OCI-LY1 (cell line): ENCODE measurements at regions not wholly inside any gene's neighbourhood (a gene's known extent, or its start where the extent isn't known, plus 50 kb on each side); places are given as distances from the start of the nearest gene placed in this dataset.

Experiments
- H2AFZ ChIP-seq: fragments of 200-600 bp; sonication (generic), shearing (Covaris generic); 2 replicates; pipeline ENCODE4 v1.6.0; 2014; ENCODE audit warnings: antibody characterized with exemption, mild to moderate bottlenecking, low read length
- H3F3A ChIP-seq: fragments of 200-600 bp; sonication (generic), shearing (Covaris generic); 2 replicates; pipeline ENCODE4 v1.6.0; 2014; ENCODE audit warnings: mild to moderate bottlenecking, antibody characterized with exemption, low read length, moderate library complexity; ENCODE audit not compliant: insufficient read depth
- H3K27ac ChIP-seq: fragments of 200-600 bp; sonication (generic); 2 replicates; pipeline ENCODE4 v1.5.1; 2014; ENCODE audit warnings: low read length, mixed run types, mild to moderate bottlenecking, low read depth; ENCODE audit not compliant: poor library complexity, severe bottlenecking
- H3K27me3 ChIP-seq: fragments of 200-600 bp; sonication (generic); 2 replicates; pipeline ENCODE4 v1.6.0; 2014; ENCODE audit warnings: antibody characterized with exemption, mild to moderate bottlenecking, low read length, moderate library complexity; ENCODE audit not compliant: insufficient read depth
- H3K36me3 ChIP-seq: fragments of 200-600 bp; sonication (generic); 2 replicates; pipeline ENCODE4 v1.6.1; 2014; ENCODE audit warnings: mild to moderate bottlenecking, antibody characterized with exemption, low read length, moderate library complexity, mixed read lengths; ENCODE audit not compliant: insufficient read depth
- H3K4me1 ChIP-seq: fragments of 200-600 bp; sonication (generic); 2 replicates; pipeline ENCODE4 v1.5.1; 2014; ENCODE audit warnings: mild to moderate bottlenecking, low read length, moderate library complexity; ENCODE audit not compliant: insufficient read depth, severe bottlenecking
- H3K4me2 ChIP-seq: fragments of 200-600 bp; sonication (generic), shearing (Covaris generic); 2 replicates; pipeline ENCODE4 v1.6.1; 2014; ENCODE audit warnings: low read length
- H3K4me3 ChIP-seq: fragments of 200-600 bp; sonication (generic); 2 replicates; pipeline ENCODE4 v1.5.1; 2014; ENCODE audit warnings: low read length, low read depth, mild to moderate bottlenecking, mixed read lengths; ENCODE audit not compliant: poor library complexity, severe bottlenecking
- H3K79me2 ChIP-seq: fragments of 200-600 bp; shearing (Covaris generic); 2 replicates; pipeline ENCODE4 v1.6.1; 2016; ENCODE audit warnings: mixed run types, low read length, mixed read lengths; ENCODE audit not compliant: insufficient read depth
- H3K9ac ChIP-seq: fragments of 200-600 bp; sonication (generic), shearing (Covaris generic); 2 replicates; pipeline ENCODE4 v1.6.1; 2014; ENCODE audit warnings: mild to moderate bottlenecking, low read length, mixed read lengths
- H3K9me2 ChIP-seq: fragments of 200-600 bp; sonication (generic), shearing (Covaris generic); 2 replicates; pipeline ENCODE4 v1.6.1; 2014; ENCODE audit warnings: low read depth, mild to moderate bottlenecking, low read length, mixed read lengths
- H3K9me3 ChIP-seq: fragments of 200-600 bp; shearing (Covaris generic); 2 replicates; pipeline ENCODE4 v1.6.1; 2014; ENCODE audit warnings: low read length, mixed read lengths
- H4K20me1 ChIP-seq: fragments of 200-600 bp; sonication (generic), shearing (Covaris generic); 2 replicates; pipeline ENCODE4 v1.6.0; 2016; ENCODE audit warnings: mild to moderate bottlenecking, low read length; ENCODE audit not compliant: insufficient read depth
- CTCF ChIP-seq: fragments of 200-600 bp; sonication (generic), shearing (Covaris generic); IDR thresholded peaks from 2 replicates; pipeline ENCODE4 v1.5.1; 2017; ENCODE audit warnings: mild to moderate bottlenecking, antibody characterized with exemption, low read length, moderate library complexity, mixed read lengths
- EZH2 ChIP-seq: fragments of 200-600 bp; sonication (generic), shearing (Covaris generic); IDR thresholded peaks from 2 replicates; pipeline ENCODE4 v1.8.0; 2017; ENCODE audit warnings: borderline replicate concordance, mixed run types, mild to moderate bottlenecking, antibody characterized with exemption, low read length, moderate library complexity, mixed read lengths

- Histone ChIP-seq H3F3A (no peaks in the 10 kb centered on the region), H3K4me2 (no peak overlapping the region), H3K36me3 (no peaks in the 10 kb centered on the region), H3K9me2 (no peaks in the 10 kb centered on the region), H3K27ac (no peak overlapping the region), H3K9me3 (no peaks in the 10 kb centered on the region), H3K79me2 (no peaks in the 10 kb centered on the region), H3K27me3 (no peaks in the 10 kb centered on the region), H3K9ac (no peak overlapping the region), H2AFZ (no peak overlapping the region), H4K20me1 (no peaks in the 10 kb centered on the region), H3K4me3 (no peak overlapping the region), H3K4me1 (no peaks in the 10 kb centered on the region)
- TF ChIP-seq CTCF (no peak), EZH2 (no peak)
These were observed 237.8 kb downstream of the NXPE2 start for GRCh38 chr11:114915871-114916805.

- H3K27me3 ChIP-seq = no peaks in the 10 kb centered on the region
- H3K79me2 ChIP-seq = no peaks in the 10 kb centered on the region
- H3K4me1 ChIP-seq = no peaks in the 10 kb centered on the region
- H3K27ac ChIP-seq = no peak overlapping the region
- H3K9me2 ChIP-seq = no peaks in the 10 kb centered on the region
- H3K4me3 ChIP-seq = no peak overlapping the region
- no peaks in the 10 kb centered on the region for H3K9me3 ChIP-seq
- H3K9ac ChIP-seq = no peak overlapping the region
- no peaks in the 10 kb centered on the region for H4K20me1 ChIP-seq
- TF ChIP-seq EZH2 (no peak), CTCF (no peak)
- no peak overlapping the region for H3K4me2 ChIP-seq
- no peaks in the 10 kb centered on the region for H3K36me3 ChIP-seq
- H2AFZ ChIP-seq = no peak overlapping the region
- H3F3A ChIP-seq = no peaks in the 10 kb centered on the region
These were observed 240.0 kb downstream of the NXPE2 start for GRCh38 chr11:114918286-114918685.

- Histone ChIP-seq H3K9me2 (no peaks in the 10 kb centered on the region), H3K9ac (no peak overlapping the region), H3F3A (no peaks in the 10 kb centered on the region), H2AFZ (no peak overlapping the region), H4K20me1 (no peaks in the 10 kb centered on the region), H3K27me3 (no peaks in the 10 kb centered on the region), H3K27ac (no peak overlapping the region), H3K36me3 (no peaks in the 10 kb centered on the region), H3K4me2 (no peak overlapping the region), H3K4me3 (no peak overlapping the region), H3K9me3 (no peaks in the 10 kb centered on the region), H3K4me1 (no peaks in the 10 kb centered on the region), H3K79me2 (no peaks in the 10 kb centered on the region)
- no peak for TF ChIP-seq EZH2
- TF ChIP-seq CTCF = no peak
These were observed 243.4 kb downstream of the NXPE2 start for GRCh38 chr11:114921697-114922096.
